Upper lobe of left lung (tissue), 6 donors: ENCODE measurements at regions not wholly inside any gene's neighbourhood (a gene's known extent, or its start where the extent isn't known, plus 50 kb on each side); places are given as distances from the start of the nearest gene placed in this dataset.

Experiments used
- ATAC-seq, 2 donors: fragments of 200-7000 bp; cut with Tn5 transposase; one replicate each; pipeline ENCODE4 v1.9.1; 2022; ENCODE audit warnings: mild to moderate bottlenecking in 2 of 2, moderate library complexity in 2 of 2; ENCODE audit not compliant: low FRiP score in 2 of 2
- DNase-seq, 2 donors: peaks; one replicate each; pipeline ENCODE4 v3.0.0-alpha.2; 2019 to 2020
- H3K27ac ChIP-seq, 4 donors: fragments of 200-600 bp; sonication (generic); one replicate each; pipeline ENCODE4 v1.5.1; 2016 to 2019
- H3K27me3 ChIP-seq, 4 donors: fragments of 200-600 bp; sonication (generic); one replicate each; pipeline ENCODE4 v1.5.1; 2017 to 2019
- H3K36me3 ChIP-seq, 4 donors: fragments of 200-600 bp; sonication (generic); one replicate each; pipeline ENCODE4 v1.5.1; 2016 to 2019
- H3K4me1 ChIP-seq, 4 donors: fragments of 200-600 bp; sonication (generic); one replicate each; pipeline ENCODE4 v1.5.1; 2018 to 2019
- H3K4me3 ChIP-seq, 4 donors: fragments of 200-600 bp; sonication (generic); one replicate each; pipeline ENCODE4 v1.5.1; 2017 to 2019; ENCODE audit warnings: mild to moderate bottlenecking in 2 of 4, moderate library complexity in 1 of 4
- H3K9me3 ChIP-seq, 4 donors: fragments of 200-600 bp; sonication (generic); one replicate each; pipeline ENCODE4 v1.5.1; 2018 to 2019
- CTCF ChIP-seq, 6 experiments: fragments of 450-650 bp in 4 of 6; fragments of 200-600 bp in 2 of 6; sonication (generic) in 2 of 6; IDR thresholded peaks; one replicate each; pipeline ENCODE4 v1.5.1; 2016 to 2019; ENCODE audit warnings: antibody characterized with exemption in 6 of 6
- EP300 ChIP-seq, 4 donors: sonication (generic); formaldehyde crosslinking; IDR thresholded peaks; one replicate each; pipeline ENCODE4 v1.5.1; 2017; ENCODE audit warnings: antibody characterized with exemption in 4 of 4, control low read depth in 2 of 4
- POLR2A ChIP-seq, 4 donors: fragments of 450-650 bp; IDR thresholded peaks; one replicate each; pipeline ENCODE4 v1.5.1; 2016 to 2017; ENCODE audit warnings: antibody characterized with exemption in 4 of 4, mild to moderate bottlenecking in 2 of 4
- POLR2AphosphoS5 ChIP-seq, 2 donors: sonication (generic); formaldehyde crosslinking; IDR thresholded peaks; one replicate each; pipeline ENCODE4 v1.5.1; 2017; ENCODE audit warnings: antibody characterized with exemption in 2 of 2
- WGBS, 2 donors: methylation state at CpG; one replicate each; pipeline ENCODE4 v1.1.5; 2017 to 2018; 5-methylcytosine and 5-hydroxymethylcytosine counted together
- donor health status: DM: no; HTN: no; CAD: no; lungs with moderate emphysema.
- donor health status: DM: no; HTN: yes; CAD: no; lungs with severe emphysema.

DNA sequence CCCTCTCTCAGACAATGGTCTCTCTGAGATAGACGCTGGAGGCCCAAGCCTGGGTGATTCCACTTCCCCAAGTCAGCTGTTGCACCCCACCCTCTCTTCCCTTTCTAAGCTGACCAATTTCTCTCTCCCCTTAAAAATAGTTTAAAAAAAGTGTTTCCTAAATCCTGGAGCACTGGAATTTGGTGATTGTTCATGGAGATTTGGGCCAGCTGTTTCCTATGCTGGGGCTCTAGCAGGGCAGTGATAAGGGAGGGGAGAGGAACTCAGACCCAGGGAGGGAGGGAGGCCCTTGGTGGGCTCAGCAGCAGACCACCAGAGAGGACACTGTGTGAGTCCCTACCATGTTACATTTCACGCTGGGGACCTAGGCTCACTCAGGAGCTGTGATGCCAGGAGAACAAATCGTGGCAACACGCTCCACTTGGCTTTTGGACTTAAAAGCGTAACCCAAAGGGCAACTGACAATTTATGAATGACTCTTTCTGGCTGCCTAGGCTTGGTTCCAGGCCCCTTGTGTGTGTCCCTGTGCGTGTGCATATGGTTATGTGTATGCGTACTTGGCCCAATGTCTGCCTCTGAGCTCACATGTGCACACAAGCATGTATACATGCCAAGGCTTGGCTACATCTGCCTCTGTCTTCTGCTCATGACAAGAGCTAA is 59.8 kb upstream of the INSYN1 start:
- TF ChIP-seq POLR2A (IDR thresholded peaks at IDR 0.05) (no peak), CTCF (IDR thresholded peaks at IDR 0.05) (no peak), EP300 (IDR thresholded peaks at IDR 0.05) (no peak), POLR2AphosphoS5 (IDR thresholded peaks at IDR 0.05) (no peak)
- ATAC-seq, result no peak
- H3K4me1 ChIP-seq, result no peaks in the 10 kb centered on the region
- no peak overlapping the region for H3K4me3 ChIP-seq
- no peaks in the 10 kb centered on the region for H3K27me3 ChIP-seq
- DNase-seq, result no peak
- 71 to 77% methylated on average over 7 of the region's 7 CpGs for WGBS, 2 donors
- H3K9me3 ChIP-seq, result no peaks in the 10 kb centered on the region
- no peaks in the 10 kb centered on the region for H3K36me3 ChIP-seq
- no peak overlapping the region for H3K27ac ChIP-seq

DNA sequence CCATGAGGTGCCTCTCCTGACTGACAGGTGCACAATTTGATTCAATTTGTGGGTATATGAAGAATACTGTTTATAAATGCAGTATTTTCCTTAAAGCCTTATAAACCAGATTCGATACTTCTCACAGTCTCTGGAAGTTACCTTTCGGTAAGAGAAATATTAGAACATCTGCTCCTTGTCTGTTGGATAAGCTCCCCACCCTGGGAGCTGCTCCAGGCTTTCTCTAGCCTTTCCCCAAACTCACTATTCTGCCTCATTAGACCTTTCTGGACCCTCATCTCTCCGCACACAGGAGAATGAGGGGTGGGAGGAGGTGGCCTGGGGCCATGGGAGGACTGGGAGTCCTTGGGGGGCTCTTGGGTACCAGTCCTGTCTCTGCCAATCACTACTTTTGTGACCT is 59.8 kb upstream of the TBC1D21 start:
- Histone ChIP-seq H3K4me3 (no peak overlapping the region), H3K36me3 (no peaks in the 10 kb centered on the region), H3K4me1 (no peaks in the 10 kb centered on the region), H3K9me3 (no peaks in the 10 kb centered on the region), H3K27me3 (no peaks in the 10 kb centered on the region), H3K27ac (no peak overlapping the region)
- no peak for DNase-seq
- no peak for ATAC-seq
- 84 to 85% methylated on average over 3 of the region's 3 CpGs for WGBS, 2 donors
- no peak for TF ChIP-seq POLR2A (IDR thresholded peaks at IDR 0.05)
- no peak for TF ChIP-seq POLR2AphosphoS5 (IDR thresholded peaks at IDR 0.05)
- no peak for TF ChIP-seq EP300 (IDR thresholded peaks at IDR 0.05)
- no peak for TF ChIP-seq CTCF (IDR thresholded peaks at IDR 0.05)

DNA sequence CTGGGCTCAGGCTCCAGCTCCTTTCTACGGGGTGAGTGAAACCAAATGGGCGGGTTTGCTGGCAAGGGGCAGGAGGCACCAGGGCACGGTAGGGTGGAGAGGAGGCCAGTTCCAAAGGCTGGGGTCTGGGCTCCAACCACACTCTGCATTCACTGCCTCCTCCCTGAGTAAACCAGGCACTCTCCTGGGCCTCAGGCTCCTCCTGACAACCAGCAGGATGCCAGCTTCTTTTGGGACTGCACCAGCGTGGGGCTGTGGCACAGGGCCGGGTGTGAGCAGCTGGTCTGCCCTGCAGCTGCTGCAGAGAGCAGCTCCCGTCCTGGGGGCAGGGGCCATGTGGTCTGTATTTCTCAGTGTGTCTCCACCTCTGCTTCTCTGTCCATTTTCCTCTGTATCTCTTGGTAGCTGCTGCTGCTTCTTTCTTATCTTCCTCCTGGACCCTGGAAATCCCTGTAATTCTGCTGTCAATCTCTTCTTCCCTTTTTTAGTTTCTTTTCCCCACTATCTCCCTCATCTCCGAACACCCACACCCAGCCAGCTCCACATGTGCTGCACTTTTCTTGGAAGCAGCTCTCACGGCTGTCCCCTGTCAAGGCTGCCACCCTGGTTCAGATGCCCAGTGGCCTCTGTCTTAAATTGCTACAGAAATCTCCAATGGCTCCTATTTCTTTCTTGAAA is 54.9 kb upstream of the TBC1D21 start:
- no peak overlapping the region for H3K4me3 ChIP-seq
- no peak for DNase-seq
- H3K27me3 ChIP-seq, result no peaks in the 10 kb centered on the region
- H3K4me1 ChIP-seq, result no peaks in the 10 kb centered on the region
- no peak for ATAC-seq
- H3K9me3 ChIP-seq, result peaks cover 0 to 5% (median 0%) of the 10 kb centered on the region in 4 donors
- TF ChIP-seq POLR2A (IDR thresholded peaks at IDR 0.05) (no peak), CTCF (IDR thresholded peaks at IDR 0.05) (no peak), POLR2AphosphoS5 (IDR thresholded peaks at IDR 0.05) (no peak), EP300 (IDR thresholded peaks at IDR 0.05) (no peak)
- WGBS, 2 donors, result 62 to 72% methylated on average over 6 to 8 of the region's 8 CpGs
- no peak overlapping the region for H3K27ac ChIP-seq
- no peaks in the 10 kb centered on the region for H3K36me3 ChIP-seq

- Histone ChIP-seq H3K9me3 (peaks cover 0 to 5% (median 0%) of the 10 kb centered on the region in 4 donors), H3K4me1 (no peaks in the 10 kb centered on the region), H3K27ac (no peak overlapping the region), H3K27me3 (no peaks in the 10 kb centered on the region), H3K36me3 (no peaks in the 10 kb centered on the region), H3K4me3 (no peak overlapping the region)
- DNase-seq, result no peak
- 74 to 79% methylated on average over 2 of the region's 2 CpGs for WGBS, 2 donors
- no peak for ATAC-seq
- TF ChIP-seq EP300 (IDR thresholded peaks at IDR 0.05), result no peak
- TF ChIP-seq CTCF (IDR thresholded peaks at IDR 0.05), result no peak
- TF ChIP-seq POLR2AphosphoS5 (IDR thresholded peaks at IDR 0.05), result no peak
- no peak for TF ChIP-seq POLR2A (IDR thresholded peaks at IDR 0.05)
Measured at GRCh38 chr15:73821181-73821580, 52.2 kb upstream of the TBC1D21 start.

GRCh38 chr15:73822998-73823397 is 50.4 kb upstream of the TBC1D21 start:
- DNase-seq (no peak), ATAC-seq (no peak)
- H3K27ac ChIP-seq, result no peak overlapping the region
- H3K9me3 ChIP-seq, result peaks cover 0 to 5% (median 0%) of the 10 kb centered on the region in 4 donors
- WGBS, 2 donors, result 14 to 19% methylated on average over 3 of the region's 3 CpGs
- H3K4me1 ChIP-seq, result no peaks in the 10 kb centered on the region
- no peaks in the 10 kb centered on the region for H3K36me3 ChIP-seq
- TF ChIP-seq POLR2A (IDR thresholded peaks at IDR 0.05), result no peak
- TF ChIP-seq POLR2AphosphoS5 (IDR thresholded peaks at IDR 0.05), result no peak
- TF ChIP-seq EP300 (IDR thresholded peaks at IDR 0.05), result no peak
- no peak for TF ChIP-seq CTCF (IDR thresholded peaks at IDR 0.05)
- H3K4me3 ChIP-seq, result no peak overlapping the region
- H3K27me3 ChIP-seq, result no peaks in the 10 kb centered on the region
